ENCODE measurements at regions not wholly inside any gene's neighbourhood (a gene's known extent, or its start where the extent isn't known, plus 50 kb on each side); places are given as distances from the start of the nearest gene placed in this dataset.
"Not testable (repeated sequence)": the region's sequence is repeated elsewhere in the genome, so short reads cannot be mapped to it uniquely, and the experiment has no call there.

DNA sequence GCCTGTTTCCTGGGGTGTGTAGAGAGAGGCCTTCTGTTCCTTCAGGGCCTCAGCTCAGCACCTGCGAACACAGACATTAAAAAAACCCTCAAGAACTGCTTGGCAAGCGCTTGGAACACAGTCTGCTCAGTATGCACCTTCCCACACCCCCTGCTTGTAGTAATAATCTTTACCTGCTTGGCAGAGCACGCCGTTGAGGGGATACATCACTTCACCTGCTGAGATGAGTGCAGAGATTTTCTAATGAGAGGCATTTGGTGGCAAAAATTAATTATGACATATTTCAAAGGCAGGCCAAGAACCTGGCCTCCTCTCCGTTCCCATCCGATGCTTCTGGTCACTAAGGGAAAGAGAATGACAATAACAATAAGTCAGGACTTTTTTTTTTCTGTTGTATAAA is 93.4 kb upstream of the DPP6 start:
- DNase-seq: peak; percentile 75 to 91

DNA sequence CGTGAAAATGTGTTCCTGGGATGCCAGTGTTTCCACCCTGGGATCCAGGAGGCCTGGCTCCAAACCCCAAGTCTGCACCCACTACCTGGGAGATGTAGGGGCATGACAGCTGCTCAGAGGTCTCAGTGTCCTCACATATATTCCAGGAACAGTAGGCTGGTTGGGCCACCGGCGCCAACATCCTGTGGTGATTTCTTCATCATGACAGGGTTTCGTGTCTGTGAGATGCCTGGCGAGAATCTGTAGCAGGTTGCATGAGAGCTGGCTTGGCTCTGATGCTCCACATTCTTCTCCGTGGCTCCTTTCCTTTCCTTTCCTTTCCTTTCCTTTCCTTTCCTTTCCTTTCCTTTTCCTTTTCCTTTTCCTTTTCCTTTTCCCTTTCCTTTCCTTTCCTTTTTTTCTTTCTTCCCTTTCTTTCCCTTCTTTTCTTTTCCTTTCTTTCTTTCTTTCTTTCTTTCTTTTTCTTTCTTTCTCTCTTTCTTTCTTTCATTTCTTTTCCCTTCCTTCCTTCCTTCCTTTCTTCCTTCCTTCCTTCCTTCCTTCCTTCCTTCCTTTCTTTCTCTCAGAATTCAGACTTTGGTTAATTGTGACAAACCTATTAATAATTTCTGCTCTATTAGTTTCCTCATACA is 87.6 kb upstream of the DPP6 start:
- peak; percentile 5 to 33 for DNase-seq

DNA sequence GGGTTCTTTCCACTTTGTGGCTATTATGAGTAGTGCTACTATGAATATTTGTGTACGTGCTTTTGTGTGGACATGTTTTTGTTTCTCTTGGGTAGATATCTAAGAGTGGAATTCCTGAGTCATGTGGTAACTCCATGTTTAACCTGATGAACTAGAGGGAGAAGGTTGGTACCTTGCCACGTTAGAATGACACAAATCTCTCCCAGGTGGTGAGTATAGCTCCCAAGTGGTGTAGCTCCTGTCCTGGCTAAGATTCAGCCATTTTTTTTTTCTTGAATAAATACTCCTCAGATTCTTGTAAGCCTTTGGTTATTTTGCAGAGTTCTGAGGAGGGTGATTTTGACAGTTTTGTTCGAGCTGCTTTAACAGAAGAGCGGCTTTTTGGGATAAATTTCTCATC is 83.2 kb upstream of the DPP6 start:
- not testable (repeated sequence) for DNase-seq

DNA sequence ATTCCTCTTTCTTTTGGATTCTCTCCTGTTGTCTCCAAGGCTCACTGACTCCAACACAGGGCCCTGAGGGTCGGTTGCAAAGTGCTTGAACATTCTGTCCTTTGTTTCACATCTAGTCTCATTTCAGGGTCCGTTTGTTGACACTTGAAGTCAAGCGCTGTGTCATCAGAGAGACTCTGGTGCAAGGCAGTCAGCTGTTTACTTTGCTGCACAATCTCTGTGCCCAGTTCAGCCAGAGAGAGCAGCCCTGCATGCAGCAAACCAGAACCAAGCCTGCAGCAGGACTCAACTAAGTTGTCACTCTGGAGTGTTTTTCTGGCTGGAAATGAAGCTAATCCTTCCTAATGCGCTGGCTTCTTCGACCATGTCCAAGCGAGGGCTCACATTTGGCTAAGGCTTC is 77.6 kb upstream of the DPP6 start:
- not testable (repeated sequence) for DNase-seq

DNA sequence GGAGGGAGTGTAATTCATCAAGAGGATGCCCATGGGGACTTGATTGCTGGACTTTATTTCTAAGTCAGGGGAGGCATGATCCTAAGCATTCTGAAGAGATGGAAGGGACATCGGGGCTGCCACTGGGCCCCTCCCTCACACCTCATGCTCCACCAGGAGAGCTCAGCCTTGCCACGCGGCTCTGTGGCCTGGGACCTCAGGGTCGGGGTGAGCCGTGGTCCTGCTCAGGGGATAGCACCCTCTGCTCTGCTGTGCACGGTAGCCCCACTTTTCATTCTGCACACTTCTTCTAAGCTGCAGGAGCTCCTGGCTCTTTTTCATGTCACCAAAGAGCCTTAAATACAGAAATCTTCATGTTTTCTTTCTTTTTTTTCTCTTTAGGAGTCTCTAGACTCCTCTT is 75.5 kb upstream of the DPP6 start:
- DNase-seq: not testable (repeated sequence)

DNA sequence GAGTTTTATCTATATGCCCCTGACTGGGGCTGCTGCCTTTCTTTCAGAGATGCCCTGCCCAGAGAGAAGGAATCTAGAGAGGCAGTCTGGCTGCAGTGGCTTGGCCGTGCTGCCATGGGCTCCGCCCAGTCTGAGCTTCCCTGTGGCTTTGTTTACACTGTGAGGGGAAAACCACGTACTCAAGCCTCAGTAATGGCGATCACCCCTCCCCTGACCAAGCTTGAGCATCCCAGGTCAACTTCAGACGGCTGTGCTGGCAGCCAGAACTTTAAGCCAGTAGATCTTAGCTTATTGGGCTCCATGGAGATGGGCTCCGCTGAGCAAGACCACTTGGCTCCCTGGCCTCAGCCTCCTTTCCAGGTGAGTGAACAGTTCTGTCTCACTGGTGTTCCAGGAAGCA is 69.0 kb upstream of the DPP6 start:
- DNase-seq: not testable (repeated sequence)

DNA sequence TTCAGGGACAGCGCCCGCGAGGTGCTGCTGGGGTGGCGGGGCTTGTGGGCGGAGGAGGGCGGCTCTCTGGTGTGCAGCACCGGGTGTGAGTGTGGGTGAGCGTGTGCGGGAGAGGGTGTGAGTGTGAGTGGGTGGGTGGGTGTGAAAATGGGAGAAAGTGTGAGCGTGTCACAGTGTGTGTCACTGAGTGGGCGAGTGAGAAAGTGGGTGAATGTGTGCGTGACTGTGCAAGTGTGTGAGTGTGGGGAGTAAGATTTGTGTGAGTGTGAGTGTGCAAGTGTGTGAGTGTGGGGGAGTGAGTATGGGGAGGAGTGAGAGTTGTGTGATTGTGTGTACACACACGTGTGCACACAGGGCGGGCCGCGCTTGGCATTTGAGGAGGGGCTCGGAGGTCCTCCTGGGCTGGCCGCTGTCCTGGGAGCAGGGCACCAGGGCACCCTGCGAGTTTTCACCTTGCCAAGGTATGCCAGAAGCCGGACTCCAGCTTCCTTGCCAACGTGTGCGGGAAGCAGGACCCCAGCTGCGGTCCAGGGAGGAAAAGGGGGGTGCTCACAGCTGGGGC is 63.1 kb upstream of the DPP6 start:
- DNase-seq: not testable (repeated sequence)

DNA sequence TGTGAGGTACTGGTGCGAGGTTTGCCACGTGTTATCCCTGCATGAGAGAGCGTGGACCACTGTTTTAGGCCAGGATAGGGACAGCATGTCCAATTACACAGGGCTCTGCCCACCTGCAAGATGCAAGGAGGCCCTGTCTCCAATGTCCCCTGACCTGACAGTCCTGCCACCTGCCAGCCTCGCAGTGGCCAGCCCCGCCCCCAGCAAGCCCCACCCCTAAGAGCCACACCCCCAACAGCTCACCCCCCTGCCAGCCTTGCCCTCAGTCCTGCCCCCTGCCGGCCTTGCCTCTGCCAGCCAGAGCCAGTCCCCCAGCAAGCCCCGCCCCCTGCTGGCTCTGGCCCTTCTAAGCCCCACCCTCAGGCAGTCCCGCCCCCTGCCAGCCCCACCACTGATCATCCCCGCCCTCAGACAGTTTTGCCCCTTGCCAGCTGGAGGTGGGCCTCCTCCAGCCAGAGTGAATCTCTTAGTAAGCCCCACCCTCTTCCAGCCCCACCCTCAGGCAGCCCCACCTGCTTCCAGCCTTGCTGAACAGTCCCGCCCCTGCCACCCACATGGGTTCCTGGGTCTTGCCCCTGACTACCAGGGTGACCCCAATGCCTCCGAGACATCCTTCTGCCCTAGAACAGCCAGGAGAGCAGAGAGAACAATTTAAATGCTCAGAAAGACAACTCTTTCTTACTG is 62.3 kb upstream of the DPP6 start:
- DNase-seq: not testable (repeated sequence)

DNA sequence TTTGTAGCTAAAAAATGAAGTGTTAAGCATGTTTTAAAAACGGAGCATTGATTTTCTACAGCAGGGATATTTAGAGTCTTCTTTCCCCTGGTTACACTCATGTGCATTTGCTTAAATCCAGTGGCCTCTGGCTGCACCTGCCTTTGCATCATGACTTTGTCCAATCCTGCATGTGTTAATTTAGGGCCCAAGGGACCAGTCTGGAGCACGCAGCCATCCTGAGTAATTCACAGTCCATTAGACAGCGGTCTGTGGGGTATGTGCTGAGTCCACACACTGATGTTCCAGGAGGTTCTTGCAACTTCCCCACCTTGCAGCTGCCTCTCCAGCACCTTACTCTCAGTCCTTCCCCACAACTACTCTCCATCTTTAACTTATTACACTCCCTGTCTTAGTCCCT is 60.7 kb upstream of the DPP6 start:
- DNase-seq: not testable (repeated sequence)

DNA sequence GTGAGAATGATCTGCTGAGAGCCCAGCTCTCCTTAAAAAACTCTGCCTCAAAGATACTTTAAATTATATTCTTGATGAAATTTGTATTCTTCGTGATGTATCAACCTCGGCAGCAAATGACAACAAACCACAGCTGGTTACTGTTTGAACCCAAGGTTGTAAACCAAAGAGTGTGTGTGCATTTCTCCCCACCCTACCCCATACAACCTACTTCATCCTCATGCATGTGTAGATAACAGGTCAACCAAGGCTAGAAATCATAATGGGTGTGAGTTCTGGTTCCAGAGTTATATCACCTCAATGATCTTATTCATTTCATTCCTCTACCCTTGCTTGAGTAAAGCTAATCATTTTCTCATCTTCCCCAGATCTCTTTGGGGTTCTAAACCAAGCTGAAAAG is 58.8 kb upstream of the DPP6 start:
- DNase-seq: not testable (repeated sequence)

DNA sequence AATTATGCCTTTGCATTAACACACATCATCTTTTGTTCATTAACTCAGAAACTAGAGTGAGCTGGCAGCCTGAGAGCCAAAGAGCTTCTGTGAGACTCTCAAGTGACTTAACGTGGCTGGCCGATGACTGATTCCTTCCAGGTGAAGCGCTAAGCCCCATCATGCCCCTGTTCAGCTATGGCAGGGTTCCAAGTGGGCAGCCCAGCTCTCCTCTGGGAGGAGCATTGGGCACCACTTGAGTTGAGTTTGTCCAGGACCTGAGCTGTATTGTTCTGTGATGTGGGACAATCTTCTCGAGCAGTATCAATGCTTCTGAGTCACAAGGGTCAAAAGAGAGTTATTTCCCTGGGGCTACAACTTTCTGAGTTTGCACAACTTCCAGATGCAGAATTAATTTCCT is 53.3 kb upstream of the DPP6 start:
- DNase-seq: not testable (repeated sequence)
